GM18505 (cell line): ENCODE measurements at regions not wholly inside any gene's neighbourhood (a gene's known extent, or its start where the extent isn't known, plus 50 kb on each side); places are given as distances from the start of the nearest gene placed in this dataset.

Experiments used
- ATAC-seq: cut with Tn5 transposase; IDR thresholded peaks from one replicate; pipeline ENCODE4 v1.9.1; 2021; ENCODE audit not compliant: unreplicated experiment
- POLR2A ChIP-seq: IDR thresholded peaks from 4 replicates; pipeline ENCODE4 v1.6.1; 2011; ENCODE audit warnings: borderline replicate concordance; ENCODE audit not compliant: insufficient read depth, insufficient read length; ENCODE audit errors: extremely low read depth

- TF ChIP-seq POLR2A = no peak
- no peak for ATAC-seq
Measured at GRCh38 chr2:12074126-12074844, 327.9 kb downstream of the LPIN1 start.

GRCh38 chr2:12074845-12075217, 328.4 kb downstream of the LPIN1 start:
- no peak for ATAC-seq
- TF ChIP-seq POLR2A = no peak

- TF ChIP-seq POLR2A = no peak
- ATAC-seq = no peak
Measured at GRCh38 chr2:12075603-12076002, 329.2 kb downstream of the LPIN1 start.

- ATAC-seq = peak; percentile 65
- no peak for TF ChIP-seq POLR2A
Measured at GRCh38 chr2:12076810-12077209, 330.4 kb downstream of the LPIN1 start.

- TF ChIP-seq POLR2A = no peak
- no peak for ATAC-seq
Measured at GRCh38 chr2:12080360-12080759, 333.9 kb downstream of the LPIN1 start.

GRCh38 chr2:12081481-12082210, 335.2 kb downstream of the LPIN1 start:
- TF ChIP-seq POLR2A = no peak
- no peak for ATAC-seq

GRCh38 chr2:12083081-12083581, 336.7 kb downstream of the LPIN1 start:
- no peak for TF ChIP-seq POLR2A
- ATAC-seq = no peak

- no peak for ATAC-seq
- TF ChIP-seq POLR2A = no peak
Measured at GRCh38 chr2:12083713-12084419, 337.4 kb downstream of the LPIN1 start.

GRCh38 chr2:12087175-12087574, 340.7 kb downstream of the LPIN1 start:
- ATAC-seq = no peak
- TF ChIP-seq POLR2A = no peak

GRCh38 chr2:12087671-12088380, 341.4 kb downstream of the LPIN1 start:
- TF ChIP-seq POLR2A = no peak
- ATAC-seq = no peak

- no peak for ATAC-seq
- TF ChIP-seq POLR2A = no peak
Measured at GRCh38 chr2:12089001-12089400, 342.6 kb downstream of the LPIN1 start.

- ATAC-seq = no peak
- no peak for TF ChIP-seq POLR2A
Measured at GRCh38 chr2:12089496-12089895, 343.1 kb downstream of the LPIN1 start.

GRCh38 chr2:12090072-12090471, 343.6 kb downstream of the LPIN1 start:
- ATAC-seq = no peak
- no peak for TF ChIP-seq POLR2A
